Nephron (organoid): ENCODE measurements at regions not wholly inside any gene's neighbourhood (a gene's known extent, or its start where the extent isn't known, plus 50 kb on each side); places are given as distances from the start of the nearest gene placed in this dataset.

Experiments
- H3K27ac Mint-ChIP-seq, 3 experiments: 2 replicates each; pipeline ENCODE4 v1.8.0; 2020; ENCODE audit warnings: mixed read lengths in 3 of 3, mild to moderate bottlenecking in 2 of 3, moderate library complexity in 1 of 3
- H3K27me3 Mint-ChIP-seq: 2 replicates; pipeline ENCODE4 v1.8.0; 2021; ENCODE audit warnings: low read depth, mild to moderate bottlenecking, moderate library complexity, mixed read lengths
- H3K36me3 Mint-ChIP-seq: 2 replicates; pipeline ENCODE4 v1.8.0; 2020; ENCODE audit warnings: low read depth, mixed read lengths
- H3K4me1 Mint-ChIP-seq: 2 replicates; pipeline ENCODE4 v1.8.0; 2020; ENCODE audit warnings: mixed read lengths
- H3K4me3 Mint-ChIP-seq, 3 experiments: 2 replicates each; pipeline ENCODE4 v1.8.0; 2020; ENCODE audit warnings: mild to moderate bottlenecking in 3 of 3, mixed read lengths in 3 of 3, moderate library complexity in 2 of 3
- H3K9me3 Mint-ChIP-seq: 2 replicates; pipeline ENCODE4 v1.8.0; 2020; ENCODE audit warnings: mixed read lengths
- TF ChIP-seq, protein P1 (sequence below), 3 experiments: fragments of 200-600 bp; sonication (generic); IDR thresholded peaks; one replicate each; pipeline ENCODE4 v1.5.0; 2021; ENCODE audit warnings: antibody characterized with exemption in 3 of 3; ENCODE audit not compliant: unreplicated experiment in 3 of 3

DNA sequence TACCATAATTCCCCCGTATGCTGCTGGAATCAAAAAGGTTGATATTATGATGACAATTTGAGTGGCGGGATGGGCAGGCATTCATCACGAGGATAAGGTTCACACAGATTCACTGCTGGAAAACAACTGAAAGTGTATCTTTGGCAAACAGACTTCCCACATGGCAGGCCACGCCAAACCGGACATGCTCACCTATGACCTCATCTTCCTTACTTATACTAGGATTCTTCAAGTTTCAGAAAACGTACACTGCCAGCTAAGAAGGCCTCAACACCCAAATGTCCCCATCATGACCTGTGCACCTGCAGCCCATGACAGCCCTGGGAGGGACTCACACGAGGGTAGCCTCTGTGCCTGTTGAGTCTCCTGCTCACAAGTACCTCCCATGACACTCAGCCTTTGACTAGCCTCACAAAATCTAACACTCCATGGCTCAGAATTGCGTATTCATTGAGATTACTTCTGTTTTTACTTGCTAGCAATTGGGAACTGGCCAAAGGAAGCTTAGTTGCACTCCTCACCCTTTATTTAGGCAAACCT, 259.0 kb upstream of the GHITM start:
- H3K4me3 Mint-ChIP-seq = no peak overlapping the region
- H3K27me3 Mint-ChIP-seq = peaks cover 9% of the 10 kb centered on the region
- TF ChIP-seq, protein P1, sequence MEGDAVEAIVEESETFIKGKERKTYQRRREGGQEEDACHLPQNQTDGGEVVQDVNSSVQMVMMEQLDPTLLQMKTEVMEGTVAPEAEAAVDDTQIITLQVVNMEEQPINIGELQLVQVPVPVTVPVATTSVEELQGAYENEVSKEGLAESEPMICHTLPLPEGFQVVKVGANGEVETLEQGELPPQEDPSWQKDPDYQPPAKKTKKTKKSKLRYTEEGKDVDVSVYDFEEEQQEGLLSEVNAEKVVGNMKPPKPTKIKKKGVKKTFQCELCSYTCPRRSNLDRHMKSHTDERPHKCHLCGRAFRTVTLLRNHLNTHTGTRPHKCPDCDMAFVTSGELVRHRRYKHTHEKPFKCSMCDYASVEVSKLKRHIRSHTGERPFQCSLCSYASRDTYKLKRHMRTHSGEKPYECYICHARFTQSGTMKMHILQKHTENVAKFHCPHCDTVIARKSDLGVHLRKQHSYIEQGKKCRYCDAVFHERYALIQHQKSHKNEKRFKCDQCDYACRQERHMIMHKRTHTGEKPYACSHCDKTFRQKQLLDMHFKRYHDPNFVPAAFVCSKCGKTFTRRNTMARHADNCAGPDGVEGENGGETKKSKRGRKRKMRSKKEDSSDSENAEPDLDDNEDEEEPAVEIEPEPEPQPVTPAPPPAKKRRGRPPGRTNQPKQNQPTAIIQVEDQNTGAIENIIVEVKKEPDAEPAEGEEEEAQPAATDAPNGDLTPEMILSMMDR (IDR thresholded peaks at IDR 0.05; ENCODE audit: unreplicated experiment in 3 of 3) = no peak
- H3K36me3 Mint-ChIP-seq = no peaks in the 10 kb centered on the region
- H3K27ac Mint-ChIP-seq = no peak overlapping the region
- no peaks in the 10 kb centered on the region for H3K9me3 Mint-ChIP-seq
- peaks cover 19% of the 10 kb centered on the region for H3K4me1 Mint-ChIP-seq

GRCh38 chr10:83881661-83882060, 257.6 kb upstream of the GHITM start:
- TF ChIP-seq, protein P1 (IDR thresholded peaks at IDR 0.05; ENCODE audit: unreplicated experiment in 3 of 3) = no peak
- Mint-ChIP-seq H3K27me3 (peaks cover 9% of the 10 kb centered on the region), H3K36me3 (no peaks in the 10 kb centered on the region), H3K4me1 (peaks cover 26% of the 10 kb centered on the region), H3K4me3 (no peak overlapping the region), H3K27ac (peak overlapping the region in 1 of 3 experiments; percentile 19), H3K9me3 (no peaks in the 10 kb centered on the region)

DNA sequence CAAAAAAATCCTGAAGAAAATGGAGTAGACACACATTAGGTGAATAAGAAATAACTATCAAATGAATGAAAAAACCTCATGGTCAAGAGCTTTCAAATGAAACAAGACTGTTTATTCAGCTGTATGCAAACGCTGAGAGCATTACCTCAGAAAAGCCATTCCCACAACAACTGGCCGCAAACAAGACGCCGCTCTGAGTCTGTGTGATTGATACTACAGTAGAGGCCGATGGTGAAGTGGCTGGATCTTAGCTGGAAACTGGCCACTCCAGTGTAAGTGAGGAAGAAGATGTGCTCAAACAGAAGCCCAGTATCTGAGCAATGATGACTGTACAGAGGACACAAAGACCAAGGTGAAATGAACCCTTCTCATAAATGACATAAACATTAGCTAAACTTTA, 252.4 kb upstream of the GHITM start:
- H3K4me1 Mint-ChIP-seq = peaks cover 19% of the 10 kb centered on the region
- no peak overlapping the region for H3K27ac Mint-ChIP-seq
- no peak overlapping the region for H3K4me3 Mint-ChIP-seq

DNA sequence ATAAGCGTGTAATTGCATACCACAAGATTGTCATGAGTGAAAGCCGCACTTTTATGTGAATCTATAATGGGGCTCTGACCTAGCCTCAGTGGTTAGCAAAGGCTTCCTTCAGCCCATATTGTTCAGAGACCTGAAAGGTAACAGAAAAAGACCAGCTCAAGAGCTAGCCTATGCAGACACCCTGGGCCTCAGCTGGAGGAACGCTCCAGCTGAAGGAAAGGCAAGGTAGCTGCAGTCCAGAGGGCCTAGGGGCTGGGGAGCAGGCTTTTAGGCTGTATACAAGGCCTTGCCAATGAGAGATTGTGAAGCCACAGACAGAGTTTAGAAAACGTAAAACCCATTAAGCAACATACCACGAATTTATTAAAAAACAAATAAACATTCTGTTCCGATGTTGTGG, 246.6 kb upstream of the GHITM start:
- TF ChIP-seq, protein P1 (IDR thresholded peaks at IDR 0.05; ENCODE audit: unreplicated experiment in 3 of 3) = no peak
- Mint-ChIP-seq H3K36me3 (no peaks in the 10 kb centered on the region), H3K9me3 (no peaks in the 10 kb centered on the region), H3K27me3 (peaks cover 3% of the 10 kb centered on the region), H3K4me3 (no peak overlapping the region), H3K27ac (no peak overlapping the region), H3K4me1 (peaks cover 4% of the 10 kb centered on the region)

More for the DNA sequence above, 252.4 kb upstream of the GHITM start:
- TF ChIP-seq, protein P1 (IDR thresholded peaks at IDR 0.05; ENCODE audit: unreplicated experiment in 3 of 3) = no peak
- Mint-ChIP-seq H3K36me3 (no peaks in the 10 kb centered on the region), H3K27me3 (peaks cover 3% of the 10 kb centered on the region), H3K9me3 (no peaks in the 10 kb centered on the region)

DNA sequence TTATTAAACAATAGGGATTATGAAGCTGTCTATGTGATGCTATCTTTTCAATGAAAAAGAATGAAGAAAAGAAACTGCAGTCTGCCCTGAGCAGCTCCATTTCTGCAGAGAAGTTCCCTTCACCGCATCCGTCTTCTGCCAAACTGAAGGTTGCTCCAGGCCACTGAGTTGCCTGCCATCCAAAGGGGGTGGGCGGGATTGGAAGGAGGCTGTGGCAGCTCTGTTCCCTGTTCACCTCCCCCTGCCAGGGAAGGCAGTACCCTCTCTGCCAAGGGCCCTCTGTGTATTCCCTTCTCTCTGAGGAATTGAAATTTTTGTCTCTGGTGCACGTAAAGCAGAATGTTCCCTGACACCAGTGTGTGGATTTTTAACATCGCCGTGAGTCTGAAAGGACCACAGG, 243.1 kb upstream of the GHITM start:
- no peaks in the 10 kb centered on the region for H3K27me3 Mint-ChIP-seq
- H3K4me3 Mint-ChIP-seq = no peak overlapping the region
- TF ChIP-seq, protein P1 (IDR thresholded peaks at IDR 0.05; ENCODE audit: unreplicated experiment in 3 of 3) = no peak
- peaks cover 9% of the 10 kb centered on the region for H3K9me3 Mint-ChIP-seq
- no peak overlapping the region for H3K27ac Mint-ChIP-seq
- peaks cover 4% of the 10 kb centered on the region for H3K4me1 Mint-ChIP-seq
- H3K36me3 Mint-ChIP-seq = no peaks in the 10 kb centered on the region

- peaks cover 12% of the 10 kb centered on the region for H3K9me3 Mint-ChIP-seq
Measured at GRCh38 chr10:83897626-83898025, 241.7 kb upstream of the GHITM start.

More at GRCh38 chr10:83897626-83898025, 241.7 kb upstream of the GHITM start:
- TF ChIP-seq, protein P1 (IDR thresholded peaks at IDR 0.05; ENCODE audit: unreplicated experiment in 3 of 3) = no peak
- Mint-ChIP-seq H3K4me3 (no peak overlapping the region), H3K27ac (no peak overlapping the region), H3K4me1 (peaks cover 4% of the 10 kb centered on the region), H3K27me3 (no peaks in the 10 kb centered on the region), H3K36me3 (no peaks in the 10 kb centered on the region)
